Fibroblast of villous mesenchyme (primary cell): ENCODE measurements at regions not wholly inside any gene's neighbourhood (a gene's known extent, or its start where the extent isn't known, plus 50 kb on each side); places are given as distances from the start of the nearest gene placed in this dataset.
"Not testable (repeated sequence)": the region's sequence is repeated elsewhere in the genome, so short reads cannot be mapped to it uniquely, and the experiment has no call there.

Source experiments
- DNase-seq: peaks from one replicate; pipeline ENCODE4 v3.0.0-alpha.2; 2010; ENCODE audit warnings: low read depth
- H3K4me3 ChIP-seq: 2 replicates; pipeline ENCODE4 v1.5.1; 2011; ENCODE audit warnings: low read depth, mild to moderate bottlenecking, low read length
- CTCF ChIP-seq: IDR thresholded peaks from 2 replicates; pipeline ENCODE4 v1.5.1; 2012; ENCODE audit warnings: low read depth, mild to moderate bottlenecking, low read length; ENCODE audit not compliant: insufficient read depth

- no peak overlapping the region for H3K4me3 ChIP-seq
- no peak for DNase-seq
- no peak for TF ChIP-seq CTCF
Observed at GRCh38 chr7:97317575-97317974, 200.1 kb downstream of the SDHAF3 start.

GRCh38 chr7:97329871-97330270 lies 212.4 kb downstream of the SDHAF3 start:
- not testable (repeated sequence) for H3K4me3 ChIP-seq, DNase-seq

GRCh38 chr7:97337849-97338248 lies 220.4 kb downstream of the SDHAF3 start:
- no peak for DNase-seq
- no peak for TF ChIP-seq CTCF
- H3K4me3 ChIP-seq: no peak overlapping the region

- no peak for DNase-seq
- TF ChIP-seq CTCF: no peak
- no peak overlapping the region for H3K4me3 ChIP-seq
Observed at GRCh38 chr7:97342512-97342911, 225.0 kb downstream of the SDHAF3 start.

GRCh38 chr7:97346349-97346748 lies 228.9 kb downstream of the SDHAF3 start:
- no peak for DNase-seq
- no peak for TF ChIP-seq CTCF
- no peak overlapping the region for H3K4me3 ChIP-seq

- no peak overlapping the region for H3K4me3 ChIP-seq
- no peak for DNase-seq
- TF ChIP-seq CTCF: no peak
Observed at GRCh38 chr7:97351488-97351887, 234.0 kb downstream of the SDHAF3 start.

GRCh38 chr7:97357459-97357858 lies 240.0 kb downstream of the SDHAF3 start:
- H3K4me3 ChIP-seq: no peak overlapping the region
- TF ChIP-seq CTCF: no peak
- DNase-seq: no peak
